Islet precursor cell (in vitro differentiated cells): ENCODE measurements at regions not wholly inside any gene's neighbourhood (a gene's known extent, or its start where the extent isn't known, plus 50 kb on each side); places are given as distances from the start of the nearest gene placed in this dataset.
"Not testable (repeated sequence)": the region's sequence is repeated elsewhere in the genome, so short reads cannot be mapped to it uniquely, and the experiment has no call there.

Experiments used
- DNase-seq: peaks from one replicate; pipeline ENCODE4 v3.0.0-alpha.2; 2018

GRCh38 chr18:1306641-1307040 lies 402.0 kb downstream of the ADCYAP1 start:
- no peak for DNase-seq

- no peak for DNase-seq
Measured at GRCh38 chr18:1308686-1309085, 404.0 kb downstream of the ADCYAP1 start.

GRCh38 chr18:1311376-1311775 lies 406.7 kb downstream of the ADCYAP1 start:
- DNase-seq = no peak

GRCh38 chr18:1335345-1335744 lies 430.7 kb downstream of the ADCYAP1 start:
- not testable (repeated sequence) for DNase-seq

GRCh38 chr18:1350931-1351450 lies 446.3 kb downstream of the ADCYAP1 start:
- no peak for DNase-seq

GRCh38 chr18:1353025-1353424 lies 448.4 kb downstream of the ADCYAP1 start:
- DNase-seq = no peak

- DNase-seq = no peak
Measured at GRCh38 chr18:1357724-1358123, 453.1 kb downstream of the ADCYAP1 start.

- DNase-seq = no peak
Measured at GRCh38 chr18:1361936-1362335, 457.3 kb downstream of the ADCYAP1 start.

GRCh38 chr18:1370552-1370951 lies 465.9 kb downstream of the ADCYAP1 start:
- DNase-seq = no peak

GRCh38 chr18:1371724-1372123 lies 467.1 kb downstream of the ADCYAP1 start:
- DNase-seq = no peak

- no peak for DNase-seq
Measured at GRCh38 chr18:1383465-1383864, 478.8 kb downstream of the ADCYAP1 start.

- not testable (repeated sequence) for DNase-seq
Measured at GRCh38 chr18:1388468-1388867, 483.8 kb downstream of the ADCYAP1 start.

GRCh38 chr18:1392046-1392445 lies 487.4 kb downstream of the ADCYAP1 start:
- no peak for DNase-seq

- DNase-seq = no peak
Measured at GRCh38 chr18:1392865-1393734, 488.4 kb downstream of the ADCYAP1 start.

GRCh38 chr18:1393929-1394328 lies 489.3 kb downstream of the ADCYAP1 start:
- no peak for DNase-seq

GRCh38 chr18:1394426-1394825 lies 489.8 kb downstream of the ADCYAP1 start:
- no peak for DNase-seq

- DNase-seq = no peak
Measured at GRCh38 chr18:1394966-1395365, 490.3 kb downstream of the ADCYAP1 start.

- no peak for DNase-seq
Measured at GRCh38 chr18:1408376-1408775, 503.7 kb downstream of the ADCYAP1 start.

GRCh38 chr18:1412655-1413322 lies 508.1 kb downstream of the ADCYAP1 start:
- DNase-seq = no peak

- DNase-seq = no peak
Measured at GRCh38 chr18:1413323-1413675, 508.6 kb downstream of the ADCYAP1 start.

- no peak for DNase-seq
Measured at GRCh38 chr18:1416074-1416473, 511.4 kb downstream of the ADCYAP1 start.

GRCh38 chr18:1421502-1421901 lies 516.8 kb downstream of the ADCYAP1 start:
- DNase-seq = no peak

- no peak for DNase-seq
Measured at GRCh38 chr18:1422634-1423033, 518.0 kb downstream of the ADCYAP1 start.

- DNase-seq = no peak
Measured at GRCh38 chr18:1425679-1426078, 521.0 kb downstream of the ADCYAP1 start.
